SJCRH30 (cell line): ENCODE measurements at regions not wholly inside any gene's neighbourhood (a gene's known extent, or its start where the extent isn't known, plus 50 kb on each side); places are given as distances from the start of the nearest gene placed in this dataset.
"Not testable (repeated sequence)": the region's sequence is repeated elsewhere in the genome, so short reads cannot be mapped to it uniquely, and the experiment has no call there.

Experiments
- DNase-seq, 2 experiments: peaks; one replicate each; pipeline ENCODE4 v3.0.0-alpha.2; 2015 to 2020
- H3K27ac ChIP-seq: fragments of 250-450 bp; sonication (Bioruptor Pico); 2 replicates; pipeline ENCODE4 v1.5.1; 2020; ENCODE audit warnings: mild to moderate bottlenecking, moderate library complexity
- H3K27me3 ChIP-seq: fragments of 250-450 bp; sonication (Bioruptor Pico); 2 replicates; pipeline ENCODE4 v1.5.1; 2020; ENCODE audit warnings: mild to moderate bottlenecking, moderate library complexity
- H3K36me3 ChIP-seq: fragments of 250-450 bp; sonication (Bioruptor Pico); 2 replicates; pipeline ENCODE4 v1.5.1; 2020; ENCODE audit warnings: mild to moderate bottlenecking, moderate library complexity
- H3K4me1 ChIP-seq: fragments of 250-450 bp; sonication (Bioruptor Pico); 2 replicates; pipeline ENCODE4 v1.5.1; 2020; ENCODE audit warnings: mild to moderate bottlenecking, moderate library complexity
- H3K4me3 ChIP-seq: fragments of 250-450 bp; sonication (Bioruptor Pico); 2 replicates; pipeline ENCODE4 v1.5.1; 2020; ENCODE audit warnings: mild to moderate bottlenecking, moderate library complexity
- H3K9me3 ChIP-seq: fragments of 250-450 bp; sonication (Bioruptor Pico); replicated peaks from 2 replicates; pipeline ENCODE4 v1.5.1; 2020; ENCODE audit warnings: mild to moderate bottlenecking, moderate library complexity

DNA sequence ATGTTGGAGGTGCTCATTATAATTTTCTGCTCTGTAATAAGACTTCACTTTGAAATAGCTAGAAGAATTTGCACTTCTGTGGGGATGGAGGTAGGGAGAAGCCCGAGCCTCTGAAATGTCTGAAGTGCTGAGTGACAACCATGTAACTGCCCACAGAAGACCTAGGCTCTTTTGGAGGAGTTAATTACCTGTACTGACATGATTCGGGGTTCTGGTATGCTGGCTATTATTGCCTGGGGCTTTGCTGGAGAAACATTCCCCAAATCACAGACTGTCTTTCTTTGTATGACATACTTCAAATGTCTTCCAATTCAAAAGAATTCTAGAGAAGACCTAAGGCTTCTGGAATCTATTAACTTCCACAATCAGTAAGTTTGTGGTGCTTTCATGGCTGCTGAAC is 211.2 kb upstream of the POF1B start:
- Histone ChIP-seq H3K9me3 (no peaks in the 10 kb centered on the region), H3K36me3 (no peaks in the 10 kb centered on the region)

DNA sequence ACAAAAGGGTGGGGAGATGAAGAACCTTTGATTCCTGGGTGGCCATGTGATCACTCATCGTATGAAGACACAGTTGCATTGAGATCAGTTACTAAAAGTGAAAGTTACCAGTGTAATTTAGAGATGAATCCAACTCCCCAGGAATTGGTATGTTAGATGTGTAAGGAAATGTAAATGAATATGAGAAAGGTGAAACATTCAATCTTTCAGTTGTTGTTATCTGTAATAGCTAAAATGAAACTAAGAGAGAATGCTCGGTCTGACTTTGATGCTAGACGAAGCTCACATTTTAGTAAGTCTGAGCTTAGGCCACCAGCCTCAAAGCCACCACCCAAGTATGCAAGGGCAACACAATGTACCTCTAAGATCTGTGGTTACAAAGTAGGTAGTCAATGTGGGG is 194.3 kb upstream of the POF1B start:
- Histone ChIP-seq H3K27me3 (no peaks in the 10 kb centered on the region), H3K9me3 (no peaks in the 10 kb centered on the region), H3K4me3 (no peak overlapping the region), H3K4me1 (no peaks in the 10 kb centered on the region), H3K27ac (no peak overlapping the region), H3K36me3 (no peaks in the 10 kb centered on the region)
- DNase-seq = no peak

More for the DNA sequence above, 211.2 kb upstream of the POF1B start:
- Histone ChIP-seq H3K27ac (no peak overlapping the region), H3K27me3 (no peaks in the 10 kb centered on the region), H3K4me3 (no peak overlapping the region), H3K4me1 (no peaks in the 10 kb centered on the region)
- DNase-seq = no peak

GRCh38 chrX:85570496-85570895 is 191.0 kb upstream of the POF1B start:
- Histone ChIP-seq H3K27ac (no peak overlapping the region), H3K4me3 (no peak overlapping the region), H3K36me3 (no peaks in the 10 kb centered on the region), H3K9me3 (no peaks in the 10 kb centered on the region), H3K4me1 (no peaks in the 10 kb centered on the region), H3K27me3 (no peaks in the 10 kb centered on the region)
- no peak for DNase-seq

DNA sequence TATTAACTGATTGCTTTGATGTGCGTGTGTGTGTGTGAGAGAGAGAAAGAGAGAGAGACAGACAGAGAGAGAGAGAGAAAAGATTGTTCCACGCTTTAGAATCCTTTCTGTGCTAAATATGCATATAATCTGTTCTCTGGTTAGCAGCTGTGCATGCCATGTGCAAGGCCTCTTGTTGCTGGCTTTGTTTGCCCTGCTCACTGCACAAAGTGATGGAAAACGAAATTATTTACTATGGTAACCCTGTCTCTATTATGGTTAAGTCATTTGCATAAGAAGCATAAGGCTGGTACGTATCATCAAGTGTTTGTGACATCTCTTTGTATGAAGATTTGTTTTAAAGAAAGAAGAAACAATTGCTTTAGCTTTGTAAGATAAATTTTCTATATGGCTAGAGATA is 190.2 kb upstream of the POF1B start:
- Histone ChIP-seq H3K27me3 (no peaks in the 10 kb centered on the region), H3K36me3 (no peaks in the 10 kb centered on the region), H3K4me1 (no peaks in the 10 kb centered on the region), H3K4me3 (no peak overlapping the region), H3K27ac (no peak overlapping the region), H3K9me3 (no peaks in the 10 kb centered on the region)
- peak; percentile 3 to 15 for DNase-seq

GRCh38 chrX:85569096-85569495 is 189.6 kb upstream of the POF1B start:
- no peaks in the 10 kb centered on the region for H3K27me3 ChIP-seq
- no peak for DNase-seq
- H3K36me3 ChIP-seq = no peaks in the 10 kb centered on the region

GRCh38 chrX:85561231-85561630 is 181.8 kb upstream of the POF1B start:
- Histone ChIP-seq H3K27me3 (no peaks in the 10 kb centered on the region), H3K36me3 (no peaks in the 10 kb centered on the region), H3K9me3 (no peaks in the 10 kb centered on the region), H3K4me1 (no peaks in the 10 kb centered on the region), H3K27ac (no peak overlapping the region), H3K4me3 (peak overlapping the region; percentile 29; the same call in 1 of the 2 replicates)
- DNase-seq = peak; percentile 66 to 74

More at GRCh38 chrX:85569096-85569495, 189.6 kb upstream of the POF1B start:
- no peak overlapping the region for H3K4me3 ChIP-seq
- no peak overlapping the region for H3K27ac ChIP-seq
- no peaks in the 10 kb centered on the region for H3K4me1 ChIP-seq
- H3K9me3 ChIP-seq = no peaks in the 10 kb centered on the region

- no peak overlapping the region for H3K27ac ChIP-seq
- no peaks in the 10 kb centered on the region for H3K9me3 ChIP-seq
- peak in 1 of 2 experiments; percentile 4 for DNase-seq
- no peaks in the 10 kb centered on the region for H3K27me3 ChIP-seq
- no peak overlapping the region for H3K4me3 ChIP-seq
- no peaks in the 10 kb centered on the region for H3K4me1 ChIP-seq
- no peaks in the 10 kb centered on the region for H3K36me3 ChIP-seq
These were observed 165.1 kb upstream of the POF1B start for GRCh38 chrX:85544609-85545008.

DNA sequence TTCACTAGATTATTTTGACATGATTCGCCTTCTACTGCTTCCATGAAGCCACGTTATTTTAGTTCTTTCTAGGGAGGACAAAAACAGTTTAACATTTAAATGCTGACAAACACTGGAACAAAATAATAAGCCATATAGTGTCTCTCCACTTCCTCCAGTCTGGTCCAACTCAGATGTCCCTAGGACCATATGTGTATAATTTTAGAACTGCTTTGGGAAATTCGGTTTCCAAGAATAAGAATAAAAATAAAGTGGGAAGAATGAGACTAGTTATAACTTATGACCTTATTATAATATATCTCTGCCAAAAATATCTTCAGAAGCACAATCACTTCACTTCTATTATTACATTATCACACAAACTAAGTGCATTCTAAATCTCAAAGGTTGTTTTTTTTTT is 164.4 kb upstream of the POF1B start:
- Histone ChIP-seq H3K4me1 (no peaks in the 10 kb centered on the region), H3K4me3 (no peak overlapping the region), H3K27ac (no peak overlapping the region), H3K9me3 (no peaks in the 10 kb centered on the region), H3K36me3 (no peaks in the 10 kb centered on the region), H3K27me3 (no peaks in the 10 kb centered on the region)
- no peak for DNase-seq

DNA sequence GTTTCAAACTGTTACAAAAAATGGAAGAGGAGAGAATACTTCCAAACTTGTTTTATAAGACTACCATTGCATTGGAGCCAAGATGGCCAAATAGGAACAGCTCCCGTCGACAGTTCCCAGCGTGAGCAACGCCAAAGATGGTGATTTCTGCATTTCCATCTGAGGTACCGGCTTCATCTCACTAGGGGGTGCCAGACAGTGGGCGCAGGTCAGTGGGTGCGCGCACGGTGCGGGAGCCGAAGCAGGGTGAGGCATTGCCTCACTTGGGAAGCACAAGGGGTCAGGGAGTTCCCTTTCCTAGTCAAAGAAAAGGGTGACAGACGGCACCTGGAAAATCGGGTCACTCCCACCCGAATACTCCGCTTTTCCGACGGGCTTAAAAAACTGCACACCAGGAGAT is 149.7 kb upstream of the POF1B start:
- not testable (repeated sequence) for H3K9me3 ChIP-seq, H3K27me3 ChIP-seq, H3K4me3 ChIP-seq, H3K4me1 ChIP-seq, H3K36me3 ChIP-seq, DNase-seq, H3K27ac ChIP-seq

DNA sequence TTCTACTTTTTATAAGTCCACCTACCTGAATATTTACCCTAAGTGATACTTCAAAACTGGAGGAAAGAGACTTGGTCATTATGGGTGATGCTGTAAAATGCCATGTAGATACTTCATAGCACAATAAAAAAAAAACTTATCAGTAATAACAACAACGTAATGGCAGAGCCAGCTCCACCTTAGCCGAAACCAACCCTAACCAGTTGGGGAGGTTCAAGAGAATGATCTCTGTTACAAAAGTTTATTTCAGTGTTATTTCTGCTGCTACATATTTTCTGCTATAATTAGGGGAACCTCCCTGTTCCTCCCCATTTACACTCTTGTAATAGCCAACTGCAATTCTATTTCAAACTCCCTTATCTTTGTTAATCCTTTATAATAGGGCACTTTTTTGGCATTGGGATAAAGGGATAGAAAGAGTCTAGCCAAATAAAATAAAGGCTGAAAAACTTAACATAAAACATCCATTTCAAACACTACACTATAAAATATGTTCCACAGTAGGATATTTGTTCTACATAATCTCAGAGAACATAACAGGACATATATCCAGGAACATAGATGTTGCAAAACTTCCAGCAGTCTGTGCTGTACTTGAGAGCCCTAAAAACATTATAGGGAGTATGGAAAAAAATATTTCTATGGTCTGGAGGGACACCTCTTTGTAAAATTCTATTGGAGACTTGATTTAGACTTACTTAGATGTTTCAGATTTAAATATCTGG is 138.7 kb upstream of the POF1B start:
- no peak for DNase-seq
- Histone ChIP-seq H3K36me3 (no peaks in the 10 kb centered on the region), H3K27me3 (no peaks in the 10 kb centered on the region), H3K9me3 (no peaks in the 10 kb centered on the region), H3K27ac (no peak overlapping the region), H3K4me1 (no peaks in the 10 kb centered on the region), H3K4me3 (no peak overlapping the region)

- no peaks in the 10 kb centered on the region for H3K4me1 ChIP-seq
- no peaks in the 10 kb centered on the region for H3K9me3 ChIP-seq
- H3K36me3 ChIP-seq = no peaks in the 10 kb centered on the region
- no peaks in the 10 kb centered on the region for H3K27me3 ChIP-seq
- no peak for DNase-seq
- H3K4me3 ChIP-seq = no peak overlapping the region
- no peak overlapping the region for H3K27ac ChIP-seq
These were observed 136.7 kb upstream of the POF1B start for GRCh38 chrX:85516131-85516530.

GRCh38 chrX:85506871-85507270 is 127.4 kb upstream of the POF1B start:
- H3K27me3 ChIP-seq = no peaks in the 10 kb centered on the region
- no peak overlapping the region for H3K27ac ChIP-seq
- no peaks in the 10 kb centered on the region for H3K9me3 ChIP-seq
- no peak for DNase-seq
- no peaks in the 10 kb centered on the region for H3K4me1 ChIP-seq
- H3K36me3 ChIP-seq = no peaks in the 10 kb centered on the region
- no peak overlapping the region for H3K4me3 ChIP-seq

- Histone ChIP-seq H3K36me3 (no peaks in the 10 kb centered on the region), H3K27ac (no peak overlapping the region), H3K4me3 (no peak overlapping the region), H3K9me3 (no peaks in the 10 kb centered on the region), H3K27me3 (no peaks in the 10 kb centered on the region), H3K4me1 (no peaks in the 10 kb centered on the region)
- no peak for DNase-seq
These were observed 126.3 kb upstream of the POF1B start for GRCh38 chrX:85505801-85506200.

GRCh38 chrX:85504381-85504780 is 124.9 kb upstream of the POF1B start:
- Histone ChIP-seq H3K4me1 (no peaks in the 10 kb centered on the region), H3K27ac (no peak overlapping the region), H3K27me3 (no peaks in the 10 kb centered on the region), H3K4me3 (no peak overlapping the region), H3K9me3 (no peaks in the 10 kb centered on the region), H3K36me3 (no peaks in the 10 kb centered on the region)
- DNase-seq = no peak

DNA sequence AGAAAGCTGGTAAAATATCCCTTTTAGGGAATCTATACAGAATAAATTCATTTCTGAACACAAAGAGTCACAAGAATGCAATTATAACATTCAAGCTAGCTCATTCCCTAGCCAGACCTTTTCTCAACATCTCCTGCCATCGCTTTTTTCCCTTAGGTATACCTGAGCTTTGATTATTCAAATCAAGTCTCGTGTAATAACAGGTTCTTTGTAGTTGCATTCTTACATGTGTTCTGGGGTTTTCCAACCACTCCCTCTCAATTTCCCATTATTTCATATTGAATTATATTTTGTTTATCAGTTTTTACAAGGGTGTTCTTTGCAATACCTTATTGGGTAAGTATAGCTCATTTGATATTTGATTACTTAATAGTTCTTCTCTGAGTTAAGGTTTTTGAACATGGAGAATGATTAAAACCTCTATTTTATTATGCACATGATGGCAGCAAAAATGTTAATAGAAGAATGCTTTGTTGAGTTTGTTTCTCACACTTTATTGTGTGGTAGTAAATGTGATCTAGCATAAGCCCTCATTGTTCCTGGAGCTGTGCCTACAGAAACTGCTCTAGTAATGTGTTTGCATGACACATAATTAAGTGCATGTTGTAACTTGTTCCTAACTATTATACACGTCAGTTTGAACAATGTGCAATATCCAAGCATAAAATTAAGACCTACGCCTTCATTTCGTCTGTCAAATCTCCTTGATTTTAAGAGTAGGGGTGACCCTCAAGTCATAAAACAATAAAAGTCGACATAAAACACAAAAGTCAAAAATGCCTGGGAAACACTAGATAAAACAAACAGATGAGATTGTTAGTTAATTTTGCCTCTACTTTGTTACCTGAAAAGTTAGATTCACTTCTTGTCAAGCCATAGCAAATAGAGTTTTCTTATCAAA is 124.0 kb upstream of the POF1B start:
- Histone ChIP-seq H3K4me1 (no peaks in the 10 kb centered on the region), H3K9me3 (no peaks in the 10 kb centered on the region), H3K4me3 (no peak overlapping the region), H3K27me3 (no peaks in the 10 kb centered on the region), H3K27ac (no peak overlapping the region), H3K36me3 (no peaks in the 10 kb centered on the region)
- no peak for DNase-seq
